NCI-H128 (cell line): ENCODE measurements at regions not wholly inside any gene's neighbourhood (a gene's known extent, or its start where the extent isn't known, plus 50 kb on each side); places are given as distances from the start of the nearest gene placed in this dataset.

Experiments used
- DNase-seq: peaks from one replicate; lab custom pipeline; 2025; ENCODE audit not compliant: unreplicated experiment; lab: John Stamatoyannopoulos, UW

DNA sequence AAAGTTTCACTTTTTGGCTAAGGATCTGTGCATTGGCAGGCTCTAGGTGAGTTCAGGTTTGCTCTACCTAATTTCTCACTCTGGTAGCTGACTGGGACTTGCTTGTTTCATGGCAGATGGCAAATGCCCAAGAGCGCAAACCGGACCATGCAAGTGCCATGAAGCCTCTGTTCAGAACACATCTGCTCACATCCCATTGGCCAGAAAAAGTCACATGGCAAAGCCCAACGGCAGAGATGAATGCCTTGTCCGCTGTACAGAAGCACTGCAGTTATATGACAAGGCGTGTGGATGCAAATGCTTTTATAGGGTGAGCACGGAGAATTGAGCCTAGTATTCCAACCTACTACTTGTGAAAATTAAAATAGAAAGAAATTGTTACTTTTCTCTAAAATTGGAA is 202.2 kb upstream of the HMGA2 start:
- no peak for DNase-seq

- DNase-seq: no peak
These were observed 200.8 kb upstream of the HMGA2 start for GRCh38 chr12:65623507-65623906.

DNA sequence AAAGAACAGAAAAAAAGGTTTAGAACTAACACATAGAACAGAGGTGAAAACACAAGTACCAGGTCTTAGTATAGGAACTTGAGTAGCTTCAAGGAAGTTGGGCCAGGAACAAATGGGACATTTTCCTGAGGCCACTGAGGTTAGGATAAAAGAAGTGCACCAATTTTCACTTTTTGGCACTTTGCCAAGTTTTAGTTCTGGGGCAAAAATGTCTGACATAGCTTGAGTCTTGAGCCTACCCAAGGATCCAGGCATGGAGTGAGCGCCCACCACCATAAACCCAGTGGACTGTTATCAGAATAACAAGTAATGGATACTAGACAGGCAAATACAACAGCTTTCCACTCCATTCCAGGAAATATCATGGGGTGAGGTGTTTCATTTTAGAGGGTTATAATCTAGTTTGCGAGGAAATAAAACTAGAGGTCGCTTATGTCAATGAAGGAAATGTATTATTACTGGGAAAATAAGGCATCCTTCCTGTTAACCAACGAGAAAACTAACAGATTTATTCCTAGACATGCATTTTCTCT is 199.7 kb upstream of the HMGA2 start:
- no peak for DNase-seq

GRCh38 chr12:65628061-65628460 is 196.2 kb upstream of the HMGA2 start:
- no peak for DNase-seq

GRCh38 chr12:65630555-65630954 is 193.7 kb upstream of the HMGA2 start:
- no peak for DNase-seq

- DNase-seq: no peak
These were observed 192.6 kb upstream of the HMGA2 start for GRCh38 chr12:65631621-65632111.

- no peak for DNase-seq
These were observed 192.0 kb upstream of the HMGA2 start for GRCh38 chr12:65632131-65632855.

GRCh38 chr12:65634061-65634460 is 190.2 kb upstream of the HMGA2 start:
- no peak for DNase-seq

- no peak for DNase-seq
These were observed 189.5 kb upstream of the HMGA2 start for GRCh38 chr12:65634626-65635331.

GRCh38 chr12:65636436-65636835 is 187.8 kb upstream of the HMGA2 start:
- no peak for DNase-seq

DNA sequence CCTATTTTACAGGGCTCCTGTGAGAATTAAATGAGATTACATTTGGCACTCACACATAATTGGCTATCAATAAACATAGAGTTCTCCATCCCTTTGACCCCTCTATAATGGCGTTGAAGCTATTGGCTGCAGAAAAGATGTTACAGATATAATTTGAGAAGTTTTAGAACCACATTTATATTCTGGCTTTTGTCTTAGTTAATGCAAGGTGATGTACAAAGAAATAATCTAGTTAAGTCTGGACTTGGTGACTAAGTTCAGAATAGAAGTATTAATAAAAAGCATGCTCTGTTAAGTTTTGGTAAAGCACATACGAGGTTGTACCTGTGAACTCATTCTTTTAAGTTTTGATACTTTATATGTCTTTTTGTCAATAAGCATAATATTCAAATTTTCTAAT is 187.1 kb upstream of the HMGA2 start:
- no peak for DNase-seq

DNA sequence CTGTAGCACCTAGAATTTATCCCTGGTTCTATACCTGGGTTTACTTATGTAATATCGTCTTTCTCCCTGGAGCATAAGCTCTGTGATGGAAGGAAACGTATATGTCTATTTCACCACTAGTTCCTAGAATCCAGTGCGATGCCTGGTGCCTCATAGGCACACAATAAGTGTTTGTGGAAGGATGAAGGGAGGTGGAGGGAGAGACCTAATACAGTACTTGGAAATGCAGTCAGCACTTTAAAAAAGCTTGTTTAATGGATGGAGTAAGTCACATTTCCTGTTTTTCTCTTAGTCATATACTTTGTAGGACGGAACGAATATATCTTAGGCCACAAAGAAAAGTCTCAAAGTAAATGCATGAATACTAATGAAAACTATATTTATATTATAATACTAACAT is 186.5 kb upstream of the HMGA2 start:
- no peak for DNase-seq

GRCh38 chr12:65638324-65638723 is 186.0 kb upstream of the HMGA2 start:
- DNase-seq: no peak

GRCh38 chr12:65640489-65640901 is 183.8 kb upstream of the HMGA2 start:
- no peak for DNase-seq

- no peak for DNase-seq
These were observed 182.1 kb upstream of the HMGA2 start for GRCh38 chr12:65642061-65642661.

DNA sequence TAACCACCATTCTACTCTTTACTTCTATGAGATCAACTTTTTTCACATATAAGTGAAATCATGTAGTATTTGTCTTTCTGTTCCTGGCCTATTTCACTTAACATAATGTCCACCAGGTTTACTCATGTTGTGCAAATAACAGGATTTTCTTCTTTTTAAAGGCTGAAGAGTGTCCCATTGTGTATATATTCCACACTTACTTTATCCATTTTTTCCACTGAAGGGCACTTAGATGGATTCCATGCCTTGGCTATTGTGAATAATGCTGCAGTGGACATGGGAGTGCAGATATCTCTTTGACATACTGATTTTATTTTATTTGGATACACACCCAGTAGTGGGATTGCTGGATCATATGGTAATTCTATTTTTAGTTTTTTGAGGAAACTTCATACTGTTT is 181.1 kb upstream of the HMGA2 start:
- no peak for DNase-seq

GRCh38 chr12:65643595-65644386 is 180.5 kb upstream of the HMGA2 start:
- DNase-seq: no peak

- no peak for DNase-seq
These were observed 178.1 kb upstream of the HMGA2 start for GRCh38 chr12:65646127-65646643.

DNA sequence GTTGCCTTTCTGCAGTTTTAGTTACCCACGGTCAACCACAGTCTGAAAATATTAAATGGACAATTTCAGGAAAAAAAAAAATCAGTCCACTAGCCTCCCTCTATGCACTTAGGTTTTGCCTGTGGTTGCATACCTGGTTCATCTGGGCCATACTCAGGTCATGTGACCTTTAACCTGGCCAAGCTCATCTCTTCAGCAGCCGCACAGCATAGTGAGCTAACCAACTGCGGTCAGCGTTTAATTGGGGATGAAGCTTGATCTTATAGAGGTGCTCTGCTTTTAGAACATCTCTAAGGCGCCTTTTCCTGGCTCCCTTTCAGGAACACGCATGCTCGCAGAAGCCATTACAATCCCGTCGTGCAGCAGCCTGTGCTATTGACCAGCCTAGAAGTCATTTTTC is 177.2 kb upstream of the HMGA2 start:
- DNase-seq: no peak

DNA sequence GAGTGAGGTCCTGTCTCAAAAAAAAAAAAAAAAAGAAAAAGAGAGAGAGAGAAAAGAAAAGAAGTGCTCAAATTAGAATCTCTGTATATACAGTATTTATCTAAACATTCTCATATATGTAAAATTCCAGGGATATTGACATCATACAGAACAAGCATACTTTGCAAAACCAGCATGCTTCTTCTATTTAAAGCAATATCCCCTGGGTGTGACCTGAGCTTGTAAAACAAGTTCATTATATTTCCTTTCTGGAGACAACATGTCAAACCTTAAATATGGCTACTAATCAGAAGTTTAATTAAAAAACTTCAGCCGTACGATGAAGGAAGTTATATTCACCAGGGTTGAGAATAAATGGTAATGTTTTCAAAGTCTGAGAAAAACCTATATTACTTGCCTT is 175.8 kb upstream of the HMGA2 start:
- no peak for DNase-seq

DNA sequence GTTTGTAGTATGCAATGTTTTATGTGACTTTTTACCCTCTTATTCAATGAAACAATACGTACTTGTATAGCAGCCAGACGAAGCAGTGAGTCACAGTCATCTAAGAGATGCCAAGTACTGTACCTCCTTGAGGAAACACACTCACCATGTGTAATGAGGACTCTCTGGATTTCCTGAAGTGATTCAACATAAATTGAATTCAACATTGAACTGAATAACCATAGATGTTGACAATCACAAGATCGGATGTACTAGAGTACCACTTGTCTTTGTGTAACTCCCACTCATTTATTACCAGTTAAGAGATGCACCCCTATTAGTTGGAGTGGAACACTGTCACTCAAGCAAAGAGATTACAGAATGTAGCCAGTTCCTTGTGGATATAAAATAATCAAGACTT is 175.2 kb upstream of the HMGA2 start:
- DNase-seq: no peak
